Vagina (tissue), 2 donors: ENCODE measurements at regions not wholly inside any gene's neighbourhood (a gene's known extent, or its start where the extent isn't known, plus 50 kb on each side); places are given as distances from the start of the nearest gene placed in this dataset.
A peak's percentile ranks its signal among the peaks of the same experiment; 100 is the strongest.

ENCODE experiments used
- DNase-seq, 2 donors: peaks; one replicate each; pipeline ENCODE4 v3.0.0-alpha.2; 2017; ENCODE audit errors: extremely low spot score in 2 of 2
- H3K27ac ChIP-seq: fragments of 200-600 bp; sonication (generic); one replicate; pipeline ENCODE4 v1.5.1; 2019
- H3K27me3 ChIP-seq: fragments of 200-600 bp; sonication (generic); one replicate; pipeline ENCODE4 v1.5.1; 2019
- H3K36me3 ChIP-seq, 2 donors: fragments of 200-600 bp; sonication (generic); one replicate each; pipeline ENCODE4 v1.5.1; 2017 to 2019
- H3K4me1 ChIP-seq: fragments of 200-600 bp; sonication (generic); one replicate; pipeline ENCODE4 v1.5.1; 2019
- H3K4me3 ChIP-seq, 2 donors: fragments of 200-600 bp; sonication (generic); 1 replicate in 1 of 2; 2 replicates in 1 of 2; pipeline ENCODE4 v1.5.1; 2016 to 2019
- H3K9me3 ChIP-seq: fragments of 200-600 bp; sonication (generic); one replicate; pipeline ENCODE4 v1.5.1; 2019
- CTCF ChIP-seq, 3 experiments: fragments of 450-650 bp in 2 of 3; fragments of 200-600 bp in 1 of 3; sonication (generic) in 1 of 3; IDR thresholded peaks; one replicate each; pipeline ENCODE4 v1.5.1; 2017 to 2019; ENCODE audit warnings: antibody characterized with exemption in 3 of 3, mild to moderate bottlenecking in 2 of 3, moderate library complexity in 2 of 3
- POLR2A ChIP-seq, 2 donors: fragments of 450-650 bp; IDR thresholded peaks; one replicate each; pipeline ENCODE4 v1.6.1; 2017; ENCODE audit warnings: antibody characterized with exemption in 2 of 2, mild to moderate bottlenecking in 2 of 2, moderate library complexity in 2 of 2
- POLR2AphosphoS5 ChIP-seq, 2 donors: sonication (generic); formaldehyde crosslinking; IDR thresholded peaks; one replicate each; pipeline ENCODE4 v1.9.0; 2017; ENCODE audit warnings: antibody characterized with exemption in 2 of 2, mild to moderate bottlenecking in 2 of 2, low read depth in 1 of 2; ENCODE audit not compliant: insufficient read depth in 1 of 2
- intact Hi-C: fragments of 100-400 bp; cut with DNase I; formaldehyde crosslinking; loops from one replicate; pipeline ENCODE4 v1.15.1; 2023

GRCh38 chr22:47569389-47570299 lies 807.2 kb downstream of the TBC1D22A start:
- no peaks in the 10 kb centered on the region for H3K9me3 ChIP-seq
- TF ChIP-seq POLR2AphosphoS5 (IDR thresholded peaks at IDR 0.05; ENCODE audit: insufficient read depth in 1 of 2, low read depth in 1 of 2): no peak
- TF ChIP-seq CTCF (IDR thresholded peaks at IDR 0.05): no peak
- TF ChIP-seq POLR2A (IDR thresholded peaks at IDR 0.05): no peak
- DNase-seq: peak in 1 of 2 donors; percentile 61
- no peak overlapping the region for H3K27ac ChIP-seq
- H3K36me3 ChIP-seq: no peaks in the 10 kb centered on the region
- no peak overlapping the region for H3K4me3 ChIP-seq
- intact Hi-C loops: no loop called here
- H3K27me3 ChIP-seq: no peaks in the 10 kb centered on the region
- H3K4me1 ChIP-seq: no peaks in the 10 kb centered on the region

- peak in 1 of 2 donors; percentile 31 for DNase-seq
- TF ChIP-seq POLR2AphosphoS5 (IDR thresholded peaks at IDR 0.05; ENCODE audit: insufficient read depth in 1 of 2, low read depth in 1 of 2): no peak
- H3K27me3 ChIP-seq: no peaks in the 10 kb centered on the region
- no peaks in the 10 kb centered on the region for H3K9me3 ChIP-seq
- intact Hi-C loops: no loop called here
- H3K36me3 ChIP-seq: no peaks in the 10 kb centered on the region
- no peak overlapping the region for H3K27ac ChIP-seq
- no peaks in the 10 kb centered on the region for H3K4me1 ChIP-seq
- H3K4me3 ChIP-seq: no peak overlapping the region
Measured at GRCh38 chr22:47568700-47569099, 806.2 kb downstream of the TBC1D22A start.

- H3K27me3 ChIP-seq: no peaks in the 10 kb centered on the region
- H3K4me1 ChIP-seq: no peaks in the 10 kb centered on the region
- DNase-seq: peak in 1 of 2 donors; percentile 70
- H3K27ac ChIP-seq: no peak overlapping the region
- intact Hi-C loops: no loop called here
- TF ChIP-seq POLR2AphosphoS5 (IDR thresholded peaks at IDR 0.05; ENCODE audit: insufficient read depth in 1 of 2, low read depth in 1 of 2) (no peak), POLR2A (IDR thresholded peaks at IDR 0.05) (no peak), CTCF (IDR thresholded peaks at IDR 0.05) (no peak)
- H3K36me3 ChIP-seq: no peaks in the 10 kb centered on the region
- H3K9me3 ChIP-seq: no peaks in the 10 kb centered on the region
- no peak overlapping the region for H3K4me3 ChIP-seq
Measured at GRCh38 chr22:47567126-47568090, 805.0 kb downstream of the TBC1D22A start.

- no peaks in the 10 kb centered on the region for H3K9me3 ChIP-seq
- no peak overlapping the region for H3K27ac ChIP-seq
- H3K4me1 ChIP-seq: no peaks in the 10 kb centered on the region
- TF ChIP-seq CTCF (IDR thresholded peaks at IDR 0.05): no peak
- TF ChIP-seq POLR2A (IDR thresholded peaks at IDR 0.05): no peak
- TF ChIP-seq POLR2AphosphoS5 (IDR thresholded peaks at IDR 0.05; ENCODE audit: insufficient read depth in 1 of 2, low read depth in 1 of 2): no peak
- no peak overlapping the region for H3K4me3 ChIP-seq
- no peaks in the 10 kb centered on the region for H3K36me3 ChIP-seq
- DNase-seq: peak in 1 of 2 donors; percentile 87
- intact Hi-C loops: no loop called here
- no peaks in the 10 kb centered on the region for H3K27me3 ChIP-seq
Measured at GRCh38 chr22:47566491-47566890, 804.0 kb downstream of the TBC1D22A start.

GRCh38 chr22:47565607-47566006 lies 803.2 kb downstream of the TBC1D22A start:
- Histone ChIP-seq H3K36me3 (no peaks in the 10 kb centered on the region), H3K4me3 (no peak overlapping the region), H3K9me3 (no peaks in the 10 kb centered on the region), H3K27me3 (no peaks in the 10 kb centered on the region), H3K4me1 (no peaks in the 10 kb centered on the region), H3K27ac (no peak overlapping the region)
- DNase-seq: peak; percentile 54 to 61
- intact Hi-C loops: no loop called here
- TF ChIP-seq POLR2AphosphoS5 (IDR thresholded peaks at IDR 0.05; ENCODE audit: insufficient read depth in 1 of 2, low read depth in 1 of 2) (no peak), POLR2A (IDR thresholded peaks at IDR 0.05) (no peak), CTCF (IDR thresholded peaks at IDR 0.05) (no peak)
